ENCODE measurements at regions not wholly inside any gene's neighbourhood (a gene's known extent, or its start where the extent isn't known, plus 50 kb on each side); places are given as distances from the start of the nearest gene placed in this dataset.

GRCh38 chr2:238765590-238765989 lies 82.3 kb upstream of the TWIST2 start:
- TF ChIP-seq CTCF (conservative IDR thresholded peaks at IDR 0.05; ENCODE audit: low read length) = no peak
- no peak for TF ChIP-seq EZH2phosphoT487 (IDR thresholded peaks at IDR 0.05; ENCODE audit: borderline replicate concordance, low read depth, low read length)

All from OCI-LY7 (cell line).